DMS 273 (cell line): ENCODE measurements at regions not wholly inside any gene's neighbourhood (a gene's known extent, or its start where the extent isn't known, plus 50 kb on each side); places are given as distances from the start of the nearest gene placed in this dataset.
"Not testable (repeated sequence)": the region's sequence is repeated elsewhere in the genome, so short reads cannot be mapped to it uniquely, and the experiment has no call there.

Experiments used
- DNase-seq: peaks from one replicate; lab custom pipeline; 2025; ENCODE audit not compliant: unreplicated experiment; lab: John Stamatoyannopoulos, UW

DNA sequence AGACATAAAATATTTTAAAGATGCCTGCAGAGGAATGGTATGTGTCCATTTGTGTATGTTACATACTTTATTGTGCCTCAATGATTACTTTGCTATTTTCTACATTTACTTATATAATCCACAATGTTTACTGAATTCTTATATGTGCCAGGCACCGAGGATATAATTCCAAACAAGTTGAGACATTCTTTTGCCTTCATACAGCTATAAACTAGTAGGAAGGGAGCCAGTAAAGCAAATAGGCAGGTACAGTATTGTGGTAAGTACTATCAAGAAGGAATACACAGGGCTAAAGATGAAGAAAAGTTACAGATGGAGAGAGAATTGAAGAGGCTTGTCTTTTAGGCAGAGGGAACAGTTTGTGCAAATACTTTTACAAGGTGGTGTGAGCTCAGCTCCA is 131.6 kb downstream of the DISP1 start:
- no peak for DNase-seq

- DNase-seq: no peak
Measured at GRCh38 chr1:222948079-222948478, 133.2 kb downstream of the DISP1 start.

GRCh38 chr1:222950892-222951291 is 136.1 kb downstream of the DISP1 start:
- DNase-seq: peak; percentile 72

GRCh38 chr1:222953585-222953984 is 138.7 kb downstream of the DISP1 start:
- DNase-seq: no peak

GRCh38 chr1:222955964-222956363 is 141.1 kb downstream of the DISP1 start:
- DNase-seq: no peak

GRCh38 chr1:222956601-222957000 is 141.8 kb downstream of the DISP1 start:
- DNase-seq: no peak

DNA sequence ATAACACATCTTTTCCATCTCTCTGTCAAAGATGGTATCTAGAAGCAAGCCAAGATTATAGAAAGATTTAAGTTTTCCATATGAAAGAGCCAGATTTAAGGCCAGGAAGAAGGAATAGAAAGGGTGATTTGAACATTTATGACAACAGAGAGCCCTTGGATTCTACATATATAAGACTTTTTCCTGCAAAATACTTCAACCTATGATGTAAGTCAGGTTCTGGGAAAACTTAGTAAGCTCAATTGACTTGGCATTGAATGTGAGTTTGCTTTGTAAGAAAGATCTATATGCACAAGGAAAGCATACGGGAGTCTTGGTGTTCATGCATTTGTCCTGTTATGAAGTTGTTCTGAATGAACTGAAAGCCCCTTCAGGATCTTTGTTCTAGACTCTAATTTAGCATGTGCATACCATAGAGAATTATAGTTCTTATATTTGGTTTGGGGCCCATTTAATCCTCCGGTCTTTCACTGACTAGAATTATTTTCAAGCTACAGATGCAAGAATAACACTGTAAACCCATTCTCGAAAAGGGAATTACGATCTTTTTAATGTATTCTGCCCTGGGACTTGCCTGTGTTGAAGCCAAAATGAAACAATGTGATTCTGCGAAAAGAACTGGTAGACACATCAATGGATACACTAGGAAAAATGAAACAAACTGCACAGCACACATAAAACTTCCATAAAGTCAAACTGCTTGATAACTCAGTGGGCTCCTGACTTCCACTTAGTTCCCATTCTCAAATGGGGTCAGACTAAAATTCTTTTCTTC is 152.8 kb downstream of the DISP1 start:
- DNase-seq: no peak

DNA sequence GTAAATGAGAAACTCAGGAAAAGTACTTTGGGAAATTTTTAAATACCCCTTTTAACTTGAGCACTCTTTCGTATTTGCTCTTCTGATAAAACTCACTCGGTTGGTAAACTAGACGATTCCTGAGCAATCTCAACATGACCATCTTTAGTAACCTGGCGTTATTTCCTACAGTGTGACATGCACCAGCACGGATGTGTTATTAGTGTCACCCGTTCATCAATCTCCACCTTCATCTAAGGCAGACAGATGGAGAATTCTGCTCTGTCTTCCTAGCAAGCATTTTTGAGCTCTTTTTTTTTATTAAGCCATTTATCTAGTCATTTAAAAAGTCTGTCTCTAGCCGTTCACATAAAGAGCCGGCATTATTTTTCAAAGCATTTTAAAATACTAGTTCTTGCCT is 155.2 kb downstream of the DISP1 start:
- no peak for DNase-seq

GRCh38 chr1:222970711-222971110 is 155.9 kb downstream of the DISP1 start:
- DNase-seq: no peak

DNA sequence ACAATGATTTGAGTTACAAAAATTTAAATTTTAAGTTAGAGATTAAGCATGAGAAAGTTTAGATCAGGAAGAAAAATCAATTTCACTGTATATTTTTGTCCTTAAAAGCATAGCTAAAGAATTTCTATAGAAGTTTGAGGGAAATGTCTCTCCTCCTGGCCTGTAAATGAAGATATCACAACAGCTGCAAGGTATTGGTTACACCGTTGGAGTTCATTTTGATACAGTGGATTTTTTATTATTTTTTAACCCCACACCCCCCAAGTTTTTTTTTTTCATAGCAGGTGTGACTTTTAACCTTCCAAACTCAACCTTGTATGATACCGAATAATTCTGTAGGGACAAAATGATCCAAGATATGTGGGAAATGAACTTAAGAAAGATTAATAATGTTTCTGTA is 156.3 kb downstream of the DISP1 start:
- no peak for DNase-seq

DNA sequence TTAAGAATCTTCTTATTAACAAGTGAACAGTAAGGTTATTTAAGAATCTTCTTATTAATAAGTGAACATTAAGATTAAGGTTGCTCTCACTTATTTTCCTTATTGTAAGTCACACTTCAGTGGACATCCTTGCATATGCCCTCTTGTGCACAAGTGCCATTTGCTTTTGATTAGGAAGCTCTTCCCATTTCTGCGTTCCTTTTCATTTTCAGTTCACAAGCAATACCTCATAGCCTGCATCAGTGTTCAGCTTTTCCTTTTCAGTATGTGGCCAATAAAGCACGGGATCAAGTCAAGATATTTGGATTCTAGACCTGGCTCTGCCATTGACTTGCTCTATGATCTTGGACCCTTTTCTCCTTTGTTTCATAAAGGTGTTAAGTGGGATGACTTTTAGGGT is 158.7 kb downstream of the DISP1 start:
- DNase-seq: no peak

DNA sequence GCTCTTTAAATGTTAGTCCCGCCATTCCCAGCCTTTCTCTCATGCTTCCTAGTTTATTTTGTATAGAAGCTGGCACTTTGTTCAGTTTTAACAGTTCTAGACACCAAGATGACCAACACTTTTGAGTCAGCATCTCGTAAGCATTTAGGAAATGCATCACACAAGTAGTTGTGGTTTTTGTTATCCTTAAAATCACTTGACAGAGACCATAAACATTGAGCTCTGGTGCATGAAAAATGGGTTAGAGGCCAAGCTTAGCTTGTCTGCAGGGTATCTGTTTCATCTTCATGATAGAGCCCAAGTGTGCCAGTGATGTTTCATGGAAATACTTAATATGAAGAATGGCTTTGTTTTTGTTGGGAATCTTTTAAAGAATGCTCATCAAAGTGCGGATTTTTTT is 159.7 kb downstream of the DISP1 start:
- DNase-seq: no peak

- no peak for DNase-seq
Measured at GRCh38 chr1:222975472-222976122, 160.8 kb downstream of the DISP1 start.

DNA sequence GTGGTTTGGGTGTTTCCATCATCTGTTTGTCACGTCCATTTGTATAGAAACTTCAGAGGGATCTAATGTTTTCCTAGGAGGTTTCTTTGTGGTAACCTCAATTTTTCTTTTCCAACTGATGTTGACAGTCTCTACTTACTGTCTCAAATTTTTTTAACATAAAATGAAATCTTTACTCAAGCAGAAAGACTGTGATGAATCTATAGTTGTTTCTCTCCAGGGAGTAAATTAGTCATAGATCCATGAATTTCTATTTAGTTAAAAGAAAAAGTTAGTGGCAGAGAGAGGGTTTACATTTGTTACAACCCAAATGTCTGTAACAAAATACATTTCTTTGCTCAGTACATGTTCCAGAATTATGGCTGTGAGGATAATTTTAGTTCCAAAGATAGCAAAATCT is 161.6 kb downstream of the DISP1 start:
- no peak for DNase-seq

DNA sequence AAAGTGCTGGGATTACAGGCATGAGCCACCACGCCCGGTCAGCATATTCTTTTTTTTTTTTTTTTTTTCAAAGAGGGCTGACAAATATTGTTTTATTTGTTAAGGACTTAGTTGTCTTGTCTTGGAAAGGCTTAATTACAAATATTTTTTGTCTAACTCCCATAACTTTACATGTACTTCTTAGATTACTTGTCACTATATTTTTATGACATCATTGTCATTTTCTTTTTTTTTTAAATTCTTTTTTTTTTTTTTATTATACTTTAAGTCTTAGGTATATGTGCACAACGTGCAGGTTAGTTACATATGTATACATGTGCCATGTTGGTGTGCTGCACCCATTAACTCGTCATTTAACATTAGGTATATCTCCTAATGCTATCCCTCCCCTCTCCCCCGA is 162.5 kb downstream of the DISP1 start:
- not testable (repeated sequence) for DNase-seq

DNA sequence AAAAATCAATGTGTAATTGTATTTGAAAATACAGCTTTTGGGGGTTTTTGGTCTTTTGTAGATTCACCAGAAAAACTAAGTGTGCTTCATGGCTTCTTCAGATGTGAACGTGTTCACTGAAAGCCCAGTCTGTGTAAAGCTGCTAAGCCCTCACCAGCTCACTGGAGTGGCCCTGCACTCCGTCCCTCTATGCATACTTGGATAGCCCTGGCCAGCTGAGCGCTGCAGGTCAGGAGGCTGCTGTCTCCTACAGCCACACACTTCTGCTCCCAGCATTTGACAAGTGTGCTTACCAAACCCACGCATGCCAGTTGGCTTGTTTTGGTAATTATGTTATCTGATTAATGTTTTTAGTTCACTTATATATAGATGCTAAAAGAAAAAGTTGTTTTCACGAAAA is 163.5 kb downstream of the TLR5 start:
- DNase-seq: no peak

- DNase-seq: no peak
Measured at GRCh38 chr1:222987674-222988076, 155.4 kb downstream of the TLR5 start.

DNA sequence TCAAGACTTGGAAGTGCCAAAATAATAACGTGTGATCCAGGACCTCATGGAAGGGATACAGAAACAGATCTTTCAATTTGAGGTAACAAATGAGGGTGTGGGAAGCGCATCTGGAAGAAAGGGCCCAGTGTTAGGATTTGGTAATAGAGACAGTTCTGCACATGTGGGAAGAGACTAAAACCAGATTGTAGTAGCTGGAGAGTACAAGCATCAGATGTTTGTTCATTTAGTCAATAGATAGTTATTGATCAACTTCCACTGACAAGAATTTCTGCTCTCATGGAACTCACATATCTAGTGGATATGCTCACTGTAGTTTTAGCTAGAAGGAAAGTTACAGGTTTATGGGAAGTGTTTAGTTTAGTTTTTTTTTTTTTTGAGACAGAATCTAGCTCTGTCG is 153.6 kb downstream of the TLR5 start:
- no peak for DNase-seq

- DNase-seq: no peak
Measured at GRCh38 chr1:222991177-222991576, 151.9 kb downstream of the TLR5 start.

DNA sequence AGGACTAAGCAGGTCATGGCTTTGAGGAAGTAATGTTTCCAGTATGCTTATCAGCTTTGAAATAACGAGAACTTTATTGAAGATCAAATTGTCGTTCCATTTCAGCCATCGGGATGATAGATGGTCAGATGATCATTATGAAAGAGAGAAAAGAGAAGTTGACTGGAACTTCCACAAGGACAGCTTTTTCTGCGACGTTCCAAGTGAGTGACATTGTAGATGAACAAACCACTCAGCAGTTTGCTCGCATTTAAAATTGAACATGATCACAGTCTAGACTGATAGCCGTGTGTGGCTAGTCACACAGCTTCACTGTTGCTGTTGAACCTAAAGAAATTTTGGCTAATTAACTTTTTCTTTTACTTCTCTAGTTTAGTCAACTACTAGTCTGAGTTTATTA is 151.1 kb downstream of the TLR5 start:
- DNase-seq: no peak

DNA sequence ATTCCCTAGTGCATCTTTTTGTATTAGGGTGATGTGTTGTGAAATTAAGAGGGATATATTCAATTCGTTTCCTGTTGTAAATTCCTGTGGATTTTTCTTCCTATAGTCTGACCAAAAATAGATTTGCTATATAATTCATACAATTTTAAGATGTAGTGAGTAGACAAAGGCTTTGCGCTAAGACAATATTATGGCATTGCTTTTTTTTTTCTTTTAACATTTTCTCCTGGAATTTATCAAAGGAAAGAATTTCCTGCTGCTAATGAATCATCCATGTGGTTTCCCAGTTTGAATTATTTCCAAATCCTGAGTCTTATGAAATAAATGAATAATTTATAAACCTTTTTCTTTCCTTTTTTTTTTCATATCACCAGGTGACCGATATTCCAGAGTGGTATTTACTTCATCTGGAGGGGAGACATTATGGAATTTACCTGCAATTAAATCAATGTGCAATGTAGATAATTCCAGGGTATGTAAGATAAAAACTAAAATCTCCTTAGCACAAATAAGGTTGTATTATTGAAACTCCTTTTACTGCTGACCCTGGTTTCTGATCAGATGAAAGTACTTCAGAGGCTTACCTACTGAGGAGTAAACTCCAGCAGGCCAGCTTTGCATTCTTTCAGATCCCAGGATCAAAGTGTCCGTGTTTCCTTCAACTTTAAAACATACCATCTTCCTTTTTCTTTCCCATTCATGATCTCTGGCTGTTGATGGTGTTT is 148.4 kb downstream of the TLR5 start:
- no peak for DNase-seq

GRCh38 chr1:222995236-222995580 is 147.8 kb downstream of the TLR5 start:
- no peak for DNase-seq
